ENCODE measurements at regions not wholly inside any gene's neighbourhood (a gene's known extent, or its start where the extent isn't known, plus 50 kb on each side); places are given as distances from the start of the nearest gene placed in this dataset.
A peak's percentile ranks its signal among the peaks of the same experiment; 100 is the strongest.

DNA sequence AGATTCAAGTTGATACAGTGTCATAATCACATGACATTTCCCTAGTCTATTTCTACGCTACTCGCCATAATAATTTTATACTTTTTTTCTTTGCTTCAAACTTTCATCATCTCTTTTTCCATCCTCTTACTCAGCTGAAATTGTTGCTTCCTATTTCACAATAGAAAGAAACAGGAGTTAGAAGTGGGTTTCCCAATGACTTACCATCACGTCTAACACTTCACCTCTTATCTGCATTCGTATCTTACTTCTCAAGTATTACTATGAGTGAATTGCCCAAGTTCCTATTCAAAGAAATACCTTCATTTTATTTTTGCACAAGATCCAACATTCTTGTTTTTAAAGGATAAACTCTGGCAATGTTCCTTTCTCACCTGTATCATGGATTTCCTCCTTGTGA is 1539.9 kb downstream of the SI start:
- no peaks in the 10 kb centered on the region for H3K36me3 ChIP-seq (ENCODE audit: control insufficient read depth in 4 of 4, insufficient read depth in 4 of 4, low read length in 4 of 4)
- no peaks in the 10 kb centered on the region for H3K27me3 ChIP-seq (ENCODE audit: control insufficient read depth in 3 of 3, insufficient read depth in 3 of 3, low read length in 2 of 3)
- ATAC-seq (ENCODE audit: insufficient read depth, low FRiP score) (no peak), DNase-seq (peak in 1 of 3 donors; percentile 0)
- H3K9ac ChIP-seq (ENCODE audit: insufficient read depth in 1 of 2, low read length in 2 of 2): no peak overlapping the region
- WGBS, 2 donors: 61 to 62% methylated on average over 4 of the region's 4 CpGs
- H3K27ac ChIP-seq (ENCODE audit: low read depth in 1 of 2, low read length in 1 of 2): no peak overlapping the region
- H3K4me1 ChIP-seq (ENCODE audit: control insufficient read depth in 5 of 5, insufficient read depth in 5 of 5, low read length in 5 of 5): no peaks in the 10 kb centered on the region
- H3K4me3 ChIP-seq: no peak overlapping the region
- TF ChIP-seq, protein P1, sequence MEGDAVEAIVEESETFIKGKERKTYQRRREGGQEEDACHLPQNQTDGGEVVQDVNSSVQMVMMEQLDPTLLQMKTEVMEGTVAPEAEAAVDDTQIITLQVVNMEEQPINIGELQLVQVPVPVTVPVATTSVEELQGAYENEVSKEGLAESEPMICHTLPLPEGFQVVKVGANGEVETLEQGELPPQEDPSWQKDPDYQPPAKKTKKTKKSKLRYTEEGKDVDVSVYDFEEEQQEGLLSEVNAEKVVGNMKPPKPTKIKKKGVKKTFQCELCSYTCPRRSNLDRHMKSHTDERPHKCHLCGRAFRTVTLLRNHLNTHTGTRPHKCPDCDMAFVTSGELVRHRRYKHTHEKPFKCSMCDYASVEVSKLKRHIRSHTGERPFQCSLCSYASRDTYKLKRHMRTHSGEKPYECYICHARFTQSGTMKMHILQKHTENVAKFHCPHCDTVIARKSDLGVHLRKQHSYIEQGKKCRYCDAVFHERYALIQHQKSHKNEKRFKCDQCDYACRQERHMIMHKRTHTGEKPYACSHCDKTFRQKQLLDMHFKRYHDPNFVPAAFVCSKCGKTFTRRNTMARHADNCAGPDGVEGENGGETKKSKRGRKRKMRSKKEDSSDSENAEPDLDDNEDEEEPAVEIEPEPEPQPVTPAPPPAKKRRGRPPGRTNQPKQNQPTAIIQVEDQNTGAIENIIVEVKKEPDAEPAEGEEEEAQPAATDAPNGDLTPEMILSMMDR (IDR thresholded peaks at IDR 0.05; ENCODE audit: control extremely low read depth, extremely low read depth): no peak
- H3K9me3 ChIP-seq (ENCODE audit: control insufficient read depth in 4 of 4, insufficient read depth in 3 of 4, low read length in 3 of 4): no peaks in the 10 kb centered on the region

DNA sequence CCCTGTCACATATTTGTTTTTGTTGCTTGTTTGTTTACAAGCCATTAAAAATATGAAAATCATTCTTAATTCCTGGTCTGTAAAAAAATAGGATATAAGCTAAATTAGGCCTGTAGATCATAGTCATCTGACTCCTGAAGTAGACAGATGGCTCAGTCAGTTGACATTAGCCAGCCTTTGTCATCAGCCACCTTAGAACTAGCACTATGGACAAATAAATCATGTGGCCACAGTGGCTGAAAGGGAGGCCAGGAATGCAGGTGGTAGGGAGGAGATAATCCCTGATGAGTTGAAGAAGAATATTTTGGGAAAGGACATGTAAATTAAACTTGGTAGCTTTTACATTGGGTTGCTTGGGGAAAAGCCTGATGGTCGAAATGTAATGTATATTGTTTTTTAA is 1544.9 kb downstream of the SI start:
- Histone ChIP-seq H3K9ac (ENCODE audit: insufficient read depth in 1 of 2, low read length in 2 of 2) (no peak overlapping the region), H3K27ac (ENCODE audit: low read depth in 1 of 2, low read length in 1 of 2) (no peak overlapping the region), H3K9me3 (ENCODE audit: control insufficient read depth in 4 of 4, insufficient read depth in 3 of 4, low read length in 3 of 4) (no peaks in the 10 kb centered on the region), H3K4me3 (no peak overlapping the region), H3K4me1 (ENCODE audit: control insufficient read depth in 5 of 5, insufficient read depth in 5 of 5, low read length in 5 of 5) (no peaks in the 10 kb centered on the region), H3K36me3 (ENCODE audit: control insufficient read depth in 4 of 4, insufficient read depth in 4 of 4, low read length in 4 of 4) (no peaks in the 10 kb centered on the region), H3K27me3 (ENCODE audit: control insufficient read depth in 3 of 3, insufficient read depth in 3 of 3, low read length in 2 of 3) (no peaks in the 10 kb centered on the region)
- ATAC-seq (ENCODE audit: insufficient read depth, low FRiP score): no peak
- DNase-seq: no peak
- TF ChIP-seq, protein P1 (IDR thresholded peaks at IDR 0.05; ENCODE audit: control extremely low read depth, extremely low read depth): no peak
- WGBS, 2 donors: 64 to 79% methylated on average over 1 of the region's 1 CpG

DNA sequence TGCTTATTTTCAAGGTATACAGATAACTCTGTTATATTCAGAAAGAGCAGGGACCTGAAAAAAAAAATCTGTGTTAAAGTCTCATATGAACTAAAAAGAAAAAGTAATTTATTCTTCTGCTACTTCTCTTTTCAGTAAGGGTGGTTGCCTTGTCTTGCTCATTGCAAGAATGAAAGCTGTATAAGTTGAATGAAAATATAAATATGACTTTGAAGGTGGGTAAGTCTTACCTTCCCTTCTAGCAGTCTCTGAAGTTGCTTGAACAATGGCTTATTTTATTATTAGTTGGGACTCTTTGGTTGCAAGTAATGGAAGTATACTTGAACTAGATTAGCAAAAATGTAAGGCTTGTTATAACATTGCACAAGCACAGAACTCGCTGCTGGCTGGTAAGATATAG is 1554.9 kb downstream of the SI start:
- Histone ChIP-seq H3K4me1 (ENCODE audit: control insufficient read depth in 5 of 5, insufficient read depth in 5 of 5, low read length in 5 of 5) (no peaks in the 10 kb centered on the region), H3K4me3 (no peak overlapping the region), H3K27me3 (ENCODE audit: control insufficient read depth in 3 of 3, insufficient read depth in 3 of 3, low read length in 2 of 3) (no peaks in the 10 kb centered on the region), H3K9me3 (ENCODE audit: control insufficient read depth in 4 of 4, insufficient read depth in 3 of 4, low read length in 3 of 4) (no peaks in the 10 kb centered on the region), H3K9ac (ENCODE audit: insufficient read depth in 1 of 2, low read length in 2 of 2) (no peak overlapping the region), H3K27ac (ENCODE audit: low read depth in 1 of 2, low read length in 1 of 2) (no peak overlapping the region), H3K36me3 (ENCODE audit: control insufficient read depth in 4 of 4, insufficient read depth in 4 of 4, low read length in 4 of 4) (no peaks in the 10 kb centered on the region)
- 59 to 78% methylated on average over 1 of the region's 1 CpG for WGBS, 2 donors
- TF ChIP-seq, protein P1 (IDR thresholded peaks at IDR 0.05; ENCODE audit: control extremely low read depth, extremely low read depth): no peak
- DNase-seq: no peak
- ATAC-seq (ENCODE audit: insufficient read depth, low FRiP score): no peak

DNA sequence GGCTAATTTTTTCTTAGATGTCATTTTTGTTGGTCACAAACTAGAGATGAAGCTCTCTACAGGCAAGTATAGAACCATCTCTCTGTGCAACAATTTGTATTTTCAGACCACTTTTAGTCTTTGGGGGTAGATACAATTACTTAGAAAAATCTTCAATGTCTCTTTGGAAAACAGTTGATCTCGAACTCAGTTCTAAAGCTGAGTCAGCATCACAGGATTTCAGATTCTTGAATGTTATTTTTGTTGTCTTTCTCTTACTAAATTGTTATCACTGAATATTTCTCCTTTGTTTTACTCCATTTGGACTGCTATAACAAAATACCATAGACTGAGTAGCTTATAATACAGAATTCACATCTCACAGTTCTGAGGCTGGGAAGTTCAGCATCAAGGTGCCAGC is 1557.0 kb downstream of the SI start:
- H3K9ac ChIP-seq (ENCODE audit: insufficient read depth in 1 of 2, low read length in 2 of 2): no peak overlapping the region
- no peak for ATAC-seq (ENCODE audit: insufficient read depth, low FRiP score)
- H3K27ac ChIP-seq (ENCODE audit: low read depth in 1 of 2, low read length in 1 of 2): no peak overlapping the region
- no peaks in the 10 kb centered on the region for H3K9me3 ChIP-seq (ENCODE audit: control insufficient read depth in 4 of 4, insufficient read depth in 3 of 4, low read length in 3 of 4)
- TF ChIP-seq, protein P1 (IDR thresholded peaks at IDR 0.05; ENCODE audit: control extremely low read depth, extremely low read depth): no peak
- no peak for DNase-seq
- no peaks in the 10 kb centered on the region for H3K27me3 ChIP-seq (ENCODE audit: control insufficient read depth in 3 of 3, insufficient read depth in 3 of 3, low read length in 2 of 3)
- no peaks in the 10 kb centered on the region for H3K4me1 ChIP-seq (ENCODE audit: control insufficient read depth in 5 of 5, insufficient read depth in 5 of 5, low read length in 5 of 5)
- no peaks in the 10 kb centered on the region for H3K36me3 ChIP-seq (ENCODE audit: control insufficient read depth in 4 of 4, insufficient read depth in 4 of 4, low read length in 4 of 4)
- WGBS, 2 donors: 73 to 88% methylated on average over 1 of the region's 1 CpG
- H3K4me3 ChIP-seq: no peak overlapping the region

Measured in lung (tissue), 11 donors.